GM21723 (cell line): ENCODE measurements at regions not wholly inside any gene's neighbourhood (a gene's known extent, or its start where the extent isn't known, plus 50 kb on each side); places are given as distances from the start of the nearest gene placed in this dataset.
"Not testable (repeated sequence)": the region's sequence is repeated elsewhere in the genome, so short reads cannot be mapped to it uniquely, and the experiment has no call there.

Source experiments
- ATAC-seq: cut with Tn5 transposase; IDR thresholded peaks from one replicate; pipeline ENCODE4 v1.9.1; 2021; ENCODE audit warnings: mild to moderate bottlenecking, moderate library complexity; ENCODE audit not compliant: unreplicated experiment

- no peak for ATAC-seq
Observed at GRCh38 chr12:24522736-24523135, 426.2 kb downstream of the BCAT1 start.

GRCh38 chr12:24519759-24520158 lies 429.1 kb downstream of the BCAT1 start:
- no peak for ATAC-seq

GRCh38 chr12:24517000-24517399 lies 431.9 kb downstream of the BCAT1 start:
- no peak for ATAC-seq

DNA sequence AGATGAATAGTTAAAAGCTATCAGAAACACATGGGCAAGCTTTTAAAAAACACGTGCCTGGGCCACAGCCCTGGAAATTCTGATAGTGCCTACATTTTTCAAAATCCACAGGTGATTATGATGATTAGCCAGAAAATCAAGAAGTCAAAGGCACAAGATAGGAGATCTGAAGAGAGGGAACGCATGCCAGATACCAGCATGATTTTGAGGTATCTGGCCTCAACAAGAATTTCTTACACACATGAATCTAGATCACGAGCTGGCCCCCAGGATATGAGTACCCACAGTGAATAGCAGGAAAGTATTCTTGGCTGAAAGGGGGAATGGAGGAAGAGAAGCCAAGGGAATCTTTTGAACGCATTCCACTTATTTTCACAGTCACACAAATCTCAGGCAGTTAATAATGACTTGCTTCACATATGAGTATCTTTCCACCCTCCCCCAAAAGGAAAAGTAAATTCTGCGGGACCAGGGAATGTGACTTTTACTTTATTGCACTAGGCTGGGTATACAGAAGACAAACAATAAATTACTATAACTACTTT lies 438.2 kb downstream of the BCAT1 start:
- ATAC-seq = no peak

DNA sequence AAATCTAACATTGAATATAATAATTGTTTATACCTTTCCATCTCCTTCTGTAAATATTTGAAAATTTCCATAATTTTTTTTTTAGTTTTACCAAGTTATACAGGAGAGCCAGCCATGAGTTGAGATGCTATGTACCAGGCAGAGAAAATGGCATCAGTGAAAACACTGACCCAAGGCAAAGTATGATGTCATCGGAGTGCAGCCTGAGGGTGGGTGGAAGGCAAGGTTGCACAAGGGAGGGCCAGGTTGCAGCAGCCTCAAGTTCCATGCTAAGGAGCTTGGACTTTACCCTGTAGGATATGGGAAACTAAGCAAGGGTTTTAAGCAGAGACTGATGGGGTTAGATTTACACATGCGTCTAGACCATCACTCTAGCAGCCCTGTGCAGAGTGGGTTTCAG lies 441.1 kb downstream of the BCAT1 start:
- ATAC-seq = no peak

DNA sequence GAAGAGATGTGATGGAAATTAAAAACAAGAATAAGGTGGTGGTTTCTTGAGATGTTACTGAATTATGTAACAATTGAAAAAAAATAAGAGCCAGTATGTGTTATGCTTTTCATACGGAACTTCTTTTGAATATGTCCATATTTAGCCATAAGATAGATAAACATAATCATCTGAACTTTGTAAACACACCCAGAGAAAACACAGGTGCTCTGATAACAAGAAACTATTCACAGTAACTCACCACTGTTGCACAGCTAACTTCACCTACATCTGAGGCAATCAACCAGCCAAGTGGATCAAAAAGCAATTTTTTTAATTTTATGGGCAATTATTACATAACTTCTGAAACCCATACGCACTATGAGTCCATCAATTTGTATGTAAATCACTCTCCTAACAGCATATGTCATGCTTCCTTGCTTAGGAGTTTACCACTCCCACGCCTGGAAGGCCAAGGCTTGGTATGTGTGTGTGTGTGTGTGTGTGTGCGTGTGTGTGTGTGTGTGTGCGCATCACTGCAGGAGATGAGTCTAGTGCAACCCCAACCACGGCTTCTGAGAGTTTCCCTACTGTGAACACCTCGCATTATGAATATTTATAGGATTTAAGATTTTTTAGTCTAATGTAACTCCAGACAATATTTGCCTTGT lies 443.4 kb downstream of the BCAT1 start:
- no peak for ATAC-seq

- ATAC-seq = not testable (repeated sequence)
Observed at GRCh38 chr12:24503477-24503876, 445.4 kb downstream of the BCAT1 start.

DNA sequence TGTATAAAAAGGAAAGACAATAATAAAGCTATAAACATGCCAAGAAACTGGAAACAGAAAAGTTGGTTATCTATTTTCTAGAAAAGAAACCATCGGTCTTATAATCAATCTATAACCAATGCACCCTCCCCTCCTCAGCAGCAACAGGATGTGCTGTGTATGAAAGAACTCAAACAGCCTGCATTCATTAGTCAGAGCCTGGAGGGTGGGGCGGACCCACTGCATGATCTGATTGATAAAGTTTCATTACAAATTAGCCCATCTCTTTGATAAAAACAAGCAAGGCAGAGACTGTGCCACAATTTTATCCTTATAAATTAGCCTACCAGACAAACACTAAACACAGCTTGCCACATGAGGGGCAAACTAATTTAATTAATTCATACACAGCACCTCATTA lies 448.1 kb downstream of the BCAT1 start:
- ATAC-seq = no peak

DNA sequence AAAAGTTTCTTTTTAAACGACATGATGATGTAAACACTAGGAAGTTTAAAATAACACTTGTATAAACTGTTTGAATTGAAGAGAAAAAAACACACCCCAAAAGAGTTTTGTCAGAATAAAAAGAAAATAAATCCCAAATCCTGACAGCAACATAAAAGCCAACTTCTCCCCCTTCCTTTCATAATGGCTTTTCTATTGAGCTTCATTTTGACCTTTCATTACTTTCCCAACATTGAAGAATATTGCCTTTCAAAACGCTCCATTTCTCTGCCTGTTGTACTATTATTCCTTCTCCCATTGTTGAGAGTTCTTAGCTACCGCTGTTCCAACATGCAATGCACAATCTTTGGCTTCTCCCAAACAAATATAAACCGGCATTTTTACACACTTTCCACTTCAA lies 448.5 kb downstream of the BCAT1 start:
- no peak for ATAC-seq

GRCh38 chr12:24499151-24500146 lies 449.5 kb downstream of the BCAT1 start:
- ATAC-seq = no peak

DNA sequence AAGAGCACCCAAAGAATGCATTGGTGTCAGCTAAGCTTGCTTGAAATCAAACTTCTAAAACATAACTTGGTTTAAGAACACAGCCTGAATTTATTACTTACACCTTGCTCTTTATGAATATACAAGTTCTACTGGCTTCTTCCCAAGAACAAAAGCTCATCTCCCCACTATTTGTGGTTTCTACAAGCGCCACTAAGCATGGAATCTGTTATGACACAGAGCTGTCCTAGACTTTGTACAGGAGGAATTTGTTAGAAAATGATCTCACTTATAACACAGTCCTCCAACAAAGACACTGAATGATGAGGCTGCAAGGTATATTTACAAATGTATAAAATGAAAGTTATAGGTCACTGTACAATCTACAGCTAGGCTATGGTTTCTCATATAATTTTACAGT lies 452.1 kb downstream of the BCAT1 start:
- no peak for ATAC-seq

DNA sequence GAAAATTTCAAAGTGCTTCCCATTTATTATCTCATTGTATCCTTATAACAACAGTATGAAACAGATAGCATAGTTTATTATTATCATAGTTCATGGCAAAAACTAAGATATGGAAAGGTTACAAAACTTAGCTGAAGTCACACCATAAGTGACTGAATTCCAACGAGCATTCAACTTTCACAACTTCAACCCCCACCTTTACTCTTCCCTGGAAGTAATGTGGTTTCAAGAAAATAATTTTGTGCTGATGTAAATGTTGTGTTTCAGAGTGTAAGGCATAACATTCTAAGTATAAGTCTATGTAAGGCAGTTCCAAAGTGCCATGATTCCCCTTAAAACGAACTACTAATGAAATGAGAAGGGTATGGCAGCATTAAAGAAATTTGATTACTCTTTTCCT lies 454.5 kb downstream of the BCAT1 start:
- no peak for ATAC-seq

- no peak for ATAC-seq
Observed at GRCh38 chr12:24491968-24492367, 456.9 kb downstream of the BCAT1 start.

DNA sequence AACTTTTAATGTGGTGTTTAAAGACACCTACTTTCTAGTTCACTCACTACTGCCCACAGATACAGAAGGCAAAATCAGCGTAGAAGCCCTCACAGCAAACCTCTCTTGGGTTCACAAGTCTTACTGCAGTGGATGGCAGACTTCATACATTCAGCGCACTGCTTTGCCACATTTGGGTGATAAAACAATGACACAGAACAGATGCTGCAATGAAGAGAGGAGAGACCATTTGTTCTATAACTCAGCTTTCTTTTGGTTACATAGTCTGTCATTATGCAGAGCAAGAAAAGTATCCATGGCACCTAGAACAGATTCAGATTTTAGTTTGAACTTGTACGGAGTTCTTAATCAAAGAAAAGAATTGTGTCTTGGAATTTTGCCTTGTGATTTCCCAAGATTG lies 459.0 kb downstream of the BCAT1 start:
- ATAC-seq = no peak

- ATAC-seq = no peak
Observed at GRCh38 chr12:24488906-24489619, 459.8 kb downstream of the BCAT1 start.

GRCh38 chr12:24488091-24488596 lies 460.8 kb downstream of the BCAT1 start:
- no peak for ATAC-seq

DNA sequence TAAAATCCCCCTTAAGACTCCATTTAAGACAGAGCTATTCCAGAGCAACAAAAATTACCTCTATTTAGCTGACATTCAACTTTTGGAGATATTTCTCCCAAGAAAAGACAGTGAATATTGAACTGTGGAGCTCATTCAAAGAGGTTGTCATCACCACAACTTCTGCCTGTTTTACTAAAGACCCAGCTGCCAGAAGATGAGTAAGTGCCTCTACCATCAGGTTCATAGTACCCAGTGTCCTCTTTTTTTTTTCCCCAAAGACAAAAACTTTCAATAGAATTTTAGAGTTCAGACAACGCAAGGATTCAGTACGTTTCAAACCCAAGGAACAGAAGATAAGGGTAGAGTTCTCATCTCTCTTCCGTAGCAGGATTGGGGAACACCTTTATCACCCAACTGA lies 461.3 kb downstream of the BCAT1 start:
- ATAC-seq = no peak

DNA sequence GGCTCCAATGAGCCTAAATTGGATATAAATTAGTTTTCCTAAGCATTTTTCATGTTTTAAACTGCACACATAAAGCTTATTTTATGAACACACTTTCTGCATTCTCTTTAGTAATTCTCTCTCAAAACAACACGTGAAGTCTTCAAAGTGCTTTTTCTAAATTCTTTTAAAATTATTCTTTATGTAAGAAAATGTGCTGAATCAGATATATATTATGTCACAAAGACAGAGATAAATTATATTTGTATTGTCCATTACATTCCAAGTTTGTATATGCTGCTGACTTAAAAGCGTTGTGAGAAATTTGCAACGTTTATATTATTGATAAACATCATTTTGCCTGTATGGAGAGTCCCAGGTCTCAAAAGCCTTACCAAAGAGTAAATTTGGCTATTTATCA lies 465.2 kb downstream of the BCAT1 start:
- no peak for ATAC-seq

DNA sequence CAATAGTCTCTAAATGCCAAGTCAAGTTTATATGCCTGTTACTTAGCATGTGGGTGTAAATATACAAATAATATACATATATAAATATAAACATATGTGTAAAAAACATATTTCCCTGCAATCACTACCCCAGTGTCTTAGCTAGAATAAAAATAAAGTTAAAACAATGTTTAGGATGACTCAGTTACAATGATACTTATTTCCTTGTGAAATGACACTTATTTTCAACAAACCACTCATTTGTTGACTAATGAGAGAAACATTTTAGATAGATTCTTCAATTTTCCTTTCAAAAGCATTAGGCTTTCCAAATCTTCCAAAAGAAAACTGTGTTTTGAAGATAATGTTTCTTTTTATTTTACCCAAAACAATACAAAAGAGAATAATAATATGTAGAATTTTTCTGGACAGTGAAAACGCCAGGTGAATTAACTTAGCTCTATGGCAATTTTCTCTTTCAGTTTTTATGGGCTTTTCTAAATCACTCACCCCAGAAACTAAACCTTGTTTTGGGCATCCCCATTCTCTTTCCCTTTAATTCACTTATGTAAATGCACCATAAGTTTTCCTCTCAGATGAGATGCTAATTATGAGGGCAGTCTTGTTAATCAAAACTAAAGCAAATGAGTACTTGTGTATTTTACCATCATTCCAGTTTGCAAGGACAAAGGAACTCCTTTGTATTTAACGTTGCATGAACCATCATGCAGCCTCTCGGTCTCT lies 465.9 kb downstream of the BCAT1 start:
- ATAC-seq = no peak

DNA sequence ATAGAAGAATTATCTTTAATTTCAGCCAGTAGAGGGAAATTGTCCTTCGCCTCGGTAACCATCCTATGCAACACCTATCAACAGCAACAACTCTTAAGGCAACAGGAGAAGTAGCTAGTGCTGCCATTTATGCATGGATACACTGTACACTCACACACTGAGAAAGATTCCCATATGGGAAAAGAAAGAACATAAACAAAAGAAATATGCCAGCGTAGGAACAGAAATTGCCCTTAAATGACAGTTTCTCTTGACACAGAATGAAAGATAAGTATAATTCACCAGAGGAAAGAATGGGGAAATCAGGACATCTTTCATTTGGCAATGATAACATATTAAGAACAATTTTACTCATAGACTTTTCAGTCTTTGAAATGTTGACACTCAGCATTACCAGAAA lies 466.9 kb downstream of the BCAT1 start:
- ATAC-seq = no peak
